Fibroblast of villous mesenchyme (primary cell): ENCODE measurements at regions not wholly inside any gene's neighbourhood (a gene's known extent, or its start where the extent isn't known, plus 50 kb on each side); places are given as distances from the start of the nearest gene placed in this dataset.

ENCODE experiments used
- DNase-seq: peaks from one replicate; pipeline ENCODE4 v3.0.0-alpha.2; 2010; ENCODE audit warnings: low read depth
- H3K4me3 ChIP-seq: 2 replicates; pipeline ENCODE4 v1.5.1; 2011; ENCODE audit warnings: low read depth, mild to moderate bottlenecking, low read length
- CTCF ChIP-seq: IDR thresholded peaks from 2 replicates; pipeline ENCODE4 v1.5.1; 2012; ENCODE audit warnings: low read depth, mild to moderate bottlenecking, low read length; ENCODE audit not compliant: insufficient read depth

- no peak for TF ChIP-seq CTCF
- no peak for DNase-seq
Observed at GRCh38 chr6:169991031-169991390, 239.6 kb downstream of the ERMARD start.

GRCh38 chr6:169990095-169991030 lies 238.9 kb downstream of the ERMARD start:
- H3K4me3 ChIP-seq = no peak overlapping the region
- DNase-seq = no peak
- TF ChIP-seq CTCF = no peak

More at GRCh38 chr6:169991031-169991390, 239.6 kb downstream of the ERMARD start:
- H3K4me3 ChIP-seq = no peak overlapping the region

GRCh38 chr6:169989594-169989993 lies 238.2 kb downstream of the ERMARD start:
- H3K4me3 ChIP-seq = no peak overlapping the region
- no peak for TF ChIP-seq CTCF
- DNase-seq = no peak

GRCh38 chr6:169988769-169989550 lies 237.5 kb downstream of the ERMARD start:
- DNase-seq = no peak
- no peak overlapping the region for H3K4me3 ChIP-seq
- TF ChIP-seq CTCF = no peak

GRCh38 chr6:169986848-169987498 lies 235.6 kb downstream of the ERMARD start:
- no peak overlapping the region for H3K4me3 ChIP-seq
- TF ChIP-seq CTCF = no peak
- no peak for DNase-seq

GRCh38 chr6:169986171-169986847 lies 234.9 kb downstream of the ERMARD start:
- DNase-seq = no peak
- no peak for TF ChIP-seq CTCF
- no peak overlapping the region for H3K4me3 ChIP-seq
